ENCODE measurements at regions not wholly inside any gene's neighbourhood (a gene's known extent, or its start where the extent isn't known, plus 50 kb on each side); places are given as distances from the start of the nearest gene placed in this dataset.
A peak's percentile ranks its signal among the peaks of the same experiment; 100 is the strongest.

DNA sequence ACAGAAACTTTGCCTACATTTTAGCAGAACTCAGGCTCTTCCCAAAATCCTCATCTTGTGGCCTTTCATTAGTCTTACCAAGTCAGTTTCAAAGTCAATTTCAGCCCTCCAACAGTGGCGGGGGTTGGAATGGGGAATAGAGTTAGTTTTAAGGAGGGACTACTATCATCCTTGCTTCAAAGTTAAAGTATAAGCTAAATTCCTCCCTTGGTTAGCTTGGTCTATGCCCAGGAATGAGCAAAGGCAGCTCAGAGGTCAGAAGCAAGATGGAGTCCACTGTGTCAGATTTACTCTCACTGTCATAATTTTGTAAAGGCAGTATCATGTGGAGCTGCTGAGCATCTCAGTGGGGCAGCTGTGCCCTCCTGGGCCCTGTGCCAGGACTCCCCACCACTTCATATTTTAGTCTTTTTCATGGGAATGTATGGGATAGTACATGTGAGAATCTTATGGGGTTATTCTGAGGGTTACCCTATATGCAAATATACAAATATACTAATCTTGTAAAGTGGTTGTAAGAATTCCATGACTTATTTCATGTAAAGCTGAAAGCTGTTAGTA is 145.2 kb upstream of the MMADHC start:
- DNase-seq: peak in 1 of 2 donors; percentile 10
- Histone ChIP-seq H3K9me3 (ENCODE audit: control insufficient read depth, low read depth, low read length) (no peaks in the 10 kb centered on the region), H3K4me3 (ENCODE audit: low read length) (no peak overlapping the region), H3K27ac (ENCODE audit: low read length) (no peak overlapping the region), H3K4me1 (ENCODE audit: control insufficient read depth, insufficient read depth, low read length) (no peaks in the 10 kb centered on the region), H3K27me3 (ENCODE audit: control insufficient read depth, insufficient read depth, low read length) (no peaks in the 10 kb centered on the region), H3K36me3 (ENCODE audit: control insufficient read depth, insufficient read depth, low read length) (no peaks in the 10 kb centered on the region)
- WGBS (ENCODE audit: insufficient coverage, low lambda C conversion rate): no CpG with 5 or more reads among the region's 1 CpG

DNA sequence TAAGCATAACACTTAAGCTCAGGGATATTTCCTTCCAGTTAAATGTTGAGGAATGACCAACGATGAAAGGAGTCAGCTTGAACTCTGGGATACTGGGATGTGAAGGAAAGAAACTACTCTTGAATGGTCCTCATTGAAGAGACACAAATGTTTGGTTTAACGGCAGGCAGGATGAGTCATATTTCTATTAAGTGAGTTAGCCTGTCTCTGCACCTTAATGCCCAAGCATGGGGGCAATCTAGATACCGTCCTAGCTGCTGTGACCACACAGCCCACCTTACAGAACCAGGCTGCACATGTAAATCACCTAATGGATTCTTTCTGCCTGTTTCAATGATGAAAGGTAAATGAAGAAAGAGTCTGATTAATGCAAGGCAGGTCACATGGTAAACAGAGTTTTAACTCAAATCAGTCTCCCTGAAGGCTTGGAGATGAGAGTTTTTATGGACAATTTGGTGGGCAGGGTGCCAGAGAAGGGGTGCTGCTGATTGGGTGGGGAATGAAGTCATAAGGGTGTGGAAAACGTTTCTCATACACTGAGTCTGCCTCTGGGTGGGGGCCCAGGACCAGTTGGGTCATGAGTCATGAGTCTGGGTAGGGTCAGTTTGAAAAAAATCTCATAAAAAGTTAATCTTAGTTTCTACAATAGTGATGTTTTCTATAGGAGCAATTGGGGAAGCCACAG is 144.6 kb upstream of the MMADHC start:
- Histone ChIP-seq H3K27me3 (ENCODE audit: control insufficient read depth, insufficient read depth, low read length) (no peaks in the 10 kb centered on the region), H3K9me3 (ENCODE audit: control insufficient read depth, low read depth, low read length) (no peaks in the 10 kb centered on the region), H3K4me3 (ENCODE audit: low read length) (no peak overlapping the region), H3K27ac (ENCODE audit: low read length) (no peak overlapping the region), H3K36me3 (ENCODE audit: control insufficient read depth, insufficient read depth, low read length) (no peaks in the 10 kb centered on the region), H3K4me1 (ENCODE audit: control insufficient read depth, insufficient read depth, low read length) (no peaks in the 10 kb centered on the region)
- 100% methylated on average over 1 of the region's 4 CpGs for WGBS (ENCODE audit: insufficient coverage, low lambda C conversion rate)
- no peak for DNase-seq

DNA sequence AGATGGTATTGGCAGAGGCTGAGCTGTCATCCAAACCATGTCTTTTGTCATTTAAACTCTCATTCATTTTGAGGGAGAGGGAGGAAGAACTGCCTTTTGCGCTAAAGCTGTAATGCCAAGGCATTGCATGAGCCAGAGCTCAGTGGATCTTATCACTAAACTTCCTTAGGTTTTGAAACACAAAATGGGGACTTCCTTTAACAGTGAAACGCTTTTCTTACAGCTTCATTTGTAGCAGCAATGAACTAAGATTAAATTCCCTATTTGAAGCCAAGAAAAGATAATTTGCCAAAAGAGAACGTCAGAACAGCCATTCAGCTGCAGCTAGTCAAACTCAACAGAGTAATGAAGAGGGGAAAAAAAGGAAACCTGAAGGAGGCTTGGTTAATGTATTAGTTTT is 143.5 kb upstream of the MMADHC start:
- no peak for DNase-seq
- Histone ChIP-seq H3K4me1 (ENCODE audit: control insufficient read depth, insufficient read depth, low read length) (no peaks in the 10 kb centered on the region), H3K9me3 (ENCODE audit: control insufficient read depth, low read depth, low read length) (no peaks in the 10 kb centered on the region), H3K27ac (ENCODE audit: low read length) (no peak overlapping the region), H3K27me3 (ENCODE audit: control insufficient read depth, insufficient read depth, low read length) (no peaks in the 10 kb centered on the region), H3K4me3 (ENCODE audit: low read length) (no peak overlapping the region), H3K36me3 (ENCODE audit: control insufficient read depth, insufficient read depth, low read length) (no peaks in the 10 kb centered on the region)
- WGBS (ENCODE audit: insufficient coverage, low lambda C conversion rate): no CpG with 5 or more reads among the region's 3 CpGs

DNA sequence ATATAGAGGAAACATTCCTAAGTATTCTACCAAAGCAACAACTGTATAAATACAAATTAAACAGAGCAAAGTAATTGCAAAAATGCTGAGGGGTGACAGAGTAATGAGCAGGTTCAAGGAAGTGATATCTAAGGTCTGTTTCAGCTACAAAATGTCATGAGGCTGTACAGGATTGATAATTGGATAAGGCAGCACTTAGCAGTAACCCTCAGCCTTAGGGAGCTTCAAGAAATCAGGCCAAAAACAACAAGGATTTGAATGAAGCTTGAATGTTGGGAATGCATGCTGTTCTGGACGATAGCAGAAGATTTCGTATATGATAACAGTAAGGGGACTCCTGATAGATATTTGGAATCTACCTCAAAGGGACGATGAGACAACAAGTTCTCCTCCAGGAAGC is 142.0 kb upstream of the MMADHC start:
- H3K36me3 ChIP-seq (ENCODE audit: control insufficient read depth, insufficient read depth, low read length): no peaks in the 10 kb centered on the region
- no peak overlapping the region for H3K4me3 ChIP-seq (ENCODE audit: low read length)
- DNase-seq: no peak
- H3K27ac ChIP-seq (ENCODE audit: low read length): no peak overlapping the region
- no CpG with 5 or more reads among the region's 3 CpGs for WGBS (ENCODE audit: insufficient coverage, low lambda C conversion rate)
- no peaks in the 10 kb centered on the region for H3K9me3 ChIP-seq (ENCODE audit: control insufficient read depth, low read depth, low read length)
- no peaks in the 10 kb centered on the region for H3K4me1 ChIP-seq (ENCODE audit: control insufficient read depth, insufficient read depth, low read length)
- H3K27me3 ChIP-seq (ENCODE audit: control insufficient read depth, insufficient read depth, low read length): no peaks in the 10 kb centered on the region

DNA sequence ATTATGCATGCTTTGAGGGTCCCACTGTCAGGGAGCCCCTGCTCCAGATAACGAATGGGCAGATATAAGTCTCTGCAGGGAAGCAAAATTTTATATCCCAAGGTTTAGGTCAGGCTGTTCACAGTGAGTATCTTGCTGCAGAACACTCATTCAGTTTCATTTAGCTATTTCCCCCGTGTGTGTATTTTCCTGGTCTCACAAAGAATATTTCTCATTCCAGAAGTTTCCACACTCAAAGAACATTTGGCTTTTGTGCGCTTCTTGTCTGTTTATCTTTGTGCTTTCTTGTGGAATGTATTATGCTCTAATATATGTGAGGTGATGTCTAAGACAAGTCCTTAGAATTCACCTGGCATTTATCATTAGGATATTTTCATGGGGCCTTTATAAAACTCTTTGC is 140.4 kb upstream of the MMADHC start:
- Histone ChIP-seq H3K27me3 (ENCODE audit: control insufficient read depth, insufficient read depth, low read length) (no peaks in the 10 kb centered on the region), H3K27ac (ENCODE audit: low read length) (no peak overlapping the region), H3K36me3 (ENCODE audit: control insufficient read depth, insufficient read depth, low read length) (no peaks in the 10 kb centered on the region), H3K4me3 (ENCODE audit: low read length) (no peak overlapping the region), H3K9me3 (ENCODE audit: control insufficient read depth, low read depth, low read length) (no peaks in the 10 kb centered on the region), H3K4me1 (ENCODE audit: control insufficient read depth, insufficient read depth, low read length) (no peaks in the 10 kb centered on the region)
- DNase-seq: no peak
- WGBS (ENCODE audit: insufficient coverage, low lambda C conversion rate): 63% methylated on average over 1 of the region's 3 CpGs

DNA sequence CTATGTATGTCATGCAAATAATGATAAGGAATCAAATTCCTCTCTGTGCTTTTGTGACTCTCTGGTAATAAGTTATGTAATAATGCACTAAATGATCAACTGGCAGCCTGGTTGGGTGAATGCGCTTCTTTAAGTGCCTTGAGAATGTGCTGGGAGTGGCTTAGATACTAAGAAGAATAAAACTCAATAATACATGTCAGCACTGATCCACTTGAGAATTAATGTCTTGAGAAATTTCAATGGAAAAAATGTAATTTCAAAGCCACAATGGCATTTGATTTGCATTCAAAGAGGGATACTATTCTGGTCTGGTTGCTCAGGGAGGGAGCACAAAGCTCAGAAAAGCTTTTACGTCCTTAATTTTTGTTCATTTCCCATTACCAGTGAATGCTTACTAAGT is 137.7 kb upstream of the MMADHC start:
- Histone ChIP-seq H3K4me1 (ENCODE audit: control insufficient read depth, insufficient read depth, low read length) (no peaks in the 10 kb centered on the region), H3K27me3 (ENCODE audit: control insufficient read depth, insufficient read depth, low read length) (no peaks in the 10 kb centered on the region), H3K4me3 (ENCODE audit: low read length) (no peak overlapping the region), H3K36me3 (ENCODE audit: control insufficient read depth, insufficient read depth, low read length) (no peaks in the 10 kb centered on the region), H3K27ac (ENCODE audit: low read length) (no peak overlapping the region), H3K9me3 (ENCODE audit: control insufficient read depth, low read depth, low read length) (no peaks in the 10 kb centered on the region)
- no CpG with 5 or more reads among the region's 2 CpGs for WGBS (ENCODE audit: insufficient coverage, low lambda C conversion rate)
- no peak for DNase-seq

DNA sequence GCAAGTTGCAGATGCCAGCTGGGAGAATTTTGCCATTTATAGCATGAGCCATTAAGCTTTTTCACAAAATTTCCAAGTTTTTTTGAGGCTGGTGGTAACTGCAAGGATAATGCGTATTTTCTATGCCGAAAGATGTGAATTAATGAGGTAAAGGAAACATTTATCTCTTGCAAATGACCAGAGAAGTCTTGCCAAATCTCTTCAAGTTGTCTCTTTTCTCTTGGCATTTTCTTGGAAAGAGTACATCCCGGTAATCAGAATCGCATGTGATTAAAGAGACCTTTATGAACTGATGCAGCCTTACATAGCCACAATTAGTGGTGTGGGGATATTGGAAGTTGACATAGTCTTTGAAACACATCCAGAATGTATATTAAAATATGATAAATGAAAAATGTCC is 136.5 kb upstream of the MMADHC start:
- H3K27me3 ChIP-seq (ENCODE audit: control insufficient read depth, insufficient read depth, low read length): no peaks in the 10 kb centered on the region
- H3K9me3 ChIP-seq (ENCODE audit: control insufficient read depth, low read depth, low read length): no peaks in the 10 kb centered on the region
- H3K4me1 ChIP-seq (ENCODE audit: control insufficient read depth, insufficient read depth, low read length): no peaks in the 10 kb centered on the region
- 92% methylated on average over 2 of the region's 4 CpGs for WGBS (ENCODE audit: insufficient coverage, low lambda C conversion rate)
- H3K4me3 ChIP-seq (ENCODE audit: low read length): no peak overlapping the region
- DNase-seq: no peak
- H3K27ac ChIP-seq (ENCODE audit: low read length): no peak overlapping the region
- H3K36me3 ChIP-seq (ENCODE audit: control insufficient read depth, insufficient read depth, low read length): no peaks in the 10 kb centered on the region

DNA sequence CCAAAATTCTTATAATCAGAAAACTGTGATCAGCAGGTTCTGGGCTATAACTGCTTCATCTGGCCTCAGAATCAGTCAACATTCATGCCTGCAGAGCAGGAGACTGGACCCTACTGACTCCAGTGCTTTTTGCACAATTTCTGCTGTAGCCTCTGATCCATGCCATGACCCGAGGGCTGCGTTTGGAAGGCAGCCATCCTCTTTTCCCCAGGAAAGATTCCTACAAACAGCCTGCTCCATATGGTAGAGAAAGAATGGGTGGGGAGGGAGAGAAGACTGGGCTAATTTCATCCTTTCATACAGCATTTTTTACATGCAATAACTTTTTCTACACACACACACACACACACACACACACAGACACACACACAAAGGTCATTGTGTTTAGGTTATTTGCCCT is 133.0 kb upstream of the MMADHC start:
- Histone ChIP-seq H3K4me3 (ENCODE audit: low read length) (no peak overlapping the region), H3K9me3 (ENCODE audit: control insufficient read depth, low read depth, low read length) (no peaks in the 10 kb centered on the region), H3K4me1 (ENCODE audit: control insufficient read depth, insufficient read depth, low read length) (no peaks in the 10 kb centered on the region), H3K36me3 (ENCODE audit: control insufficient read depth, insufficient read depth, low read length) (no peaks in the 10 kb centered on the region), H3K27me3 (ENCODE audit: control insufficient read depth, insufficient read depth, low read length) (no peaks in the 10 kb centered on the region), H3K27ac (ENCODE audit: low read length) (no peak overlapping the region)
- WGBS (ENCODE audit: insufficient coverage, low lambda C conversion rate): no CpG with 5 or more reads among the region's 2 CpGs
- no peak for DNase-seq

DNA sequence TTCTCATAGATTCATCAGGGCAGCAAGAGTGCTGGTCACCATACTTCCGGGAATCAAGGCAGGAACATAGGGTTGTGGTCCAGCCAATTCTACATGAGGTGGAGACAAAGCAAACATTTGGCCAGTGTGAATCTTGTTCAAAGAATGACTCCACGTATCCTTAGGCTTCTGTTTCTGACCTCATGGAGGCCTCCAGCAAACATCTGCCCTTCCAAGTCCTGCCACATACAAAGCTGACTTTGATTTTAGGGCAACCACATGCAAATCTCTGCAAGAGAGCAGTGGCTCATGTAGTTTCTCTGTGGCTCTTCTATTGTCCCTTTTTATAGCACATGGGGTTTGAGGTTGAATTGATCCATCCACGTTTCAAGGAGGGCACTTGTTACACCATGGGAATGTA is 132.1 kb upstream of the MMADHC start:
- DNase-seq: no peak
- no CpG with 5 or more reads among the region's 3 CpGs for WGBS (ENCODE audit: insufficient coverage, low lambda C conversion rate)

DNA sequence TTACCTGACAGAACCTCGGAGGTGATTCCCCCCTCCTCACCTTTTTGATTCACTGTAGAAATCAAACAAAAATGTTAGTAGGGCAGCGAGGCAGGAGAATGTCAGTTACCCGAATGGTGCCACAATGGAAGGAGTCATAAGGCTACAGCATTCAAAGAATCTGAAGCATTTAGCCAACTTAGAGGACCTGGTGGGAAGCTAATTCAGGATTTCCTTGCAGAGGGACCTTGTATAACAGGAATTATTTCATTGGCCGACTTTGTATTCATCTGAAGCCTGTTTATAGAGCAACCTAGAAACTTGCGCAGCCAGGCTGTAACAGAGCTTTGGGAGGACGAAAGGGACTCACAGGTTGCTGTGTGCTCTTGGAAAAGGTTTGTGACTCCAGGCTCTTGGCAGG is 129.1 kb upstream of the MMADHC start:
- Histone ChIP-seq H3K36me3 (ENCODE audit: control insufficient read depth, insufficient read depth, low read length) (no peaks in the 10 kb centered on the region), H3K9me3 (ENCODE audit: control insufficient read depth, low read depth, low read length) (no peaks in the 10 kb centered on the region), H3K27me3 (ENCODE audit: control insufficient read depth, insufficient read depth, low read length) (no peaks in the 10 kb centered on the region), H3K4me1 (ENCODE audit: control insufficient read depth, insufficient read depth, low read length) (no peaks in the 10 kb centered on the region), H3K27ac (ENCODE audit: low read length) (no peak overlapping the region), H3K4me3 (ENCODE audit: low read length) (no peak overlapping the region)
- WGBS (ENCODE audit: insufficient coverage, low lambda C conversion rate): no CpG with 5 or more reads among the region's 6 CpGs
- no peak for DNase-seq

More for the DNA sequence above, 132.1 kb upstream of the MMADHC start:
- Histone ChIP-seq H3K36me3 (ENCODE audit: control insufficient read depth, insufficient read depth, low read length) (no peaks in the 10 kb centered on the region), H3K27ac (ENCODE audit: low read length) (no peak overlapping the region), H3K4me1 (ENCODE audit: control insufficient read depth, insufficient read depth, low read length) (no peaks in the 10 kb centered on the region), H3K4me3 (ENCODE audit: low read length) (no peak overlapping the region), H3K9me3 (ENCODE audit: control insufficient read depth, low read depth, low read length) (no peaks in the 10 kb centered on the region), H3K27me3 (ENCODE audit: control insufficient read depth, insufficient read depth, low read length) (no peaks in the 10 kb centered on the region)

DNA sequence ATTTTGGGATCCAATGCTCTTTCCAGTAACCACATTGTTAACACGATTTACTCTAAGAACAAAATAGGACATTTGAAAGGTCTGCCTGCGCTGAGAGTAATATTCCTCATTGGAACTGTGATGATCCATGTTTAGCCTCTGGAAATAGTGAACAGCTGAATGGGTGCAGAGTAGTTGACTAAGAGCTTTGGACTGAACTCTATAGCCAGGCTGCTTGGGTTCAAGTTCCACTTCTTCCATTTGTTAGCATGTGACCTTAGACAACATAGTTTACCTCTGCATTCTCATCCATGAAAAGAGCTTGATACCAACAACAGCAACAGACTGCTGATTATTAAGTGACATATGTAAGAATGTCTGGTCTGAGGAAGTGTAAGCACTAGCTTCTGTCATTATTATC is 128.3 kb upstream of the MMADHC start:
- no peak overlapping the region for H3K4me3 ChIP-seq (ENCODE audit: low read length)
- WGBS (ENCODE audit: insufficient coverage, low lambda C conversion rate): no CpG with 5 or more reads among the region's 2 CpGs
- H3K9me3 ChIP-seq (ENCODE audit: control insufficient read depth, low read depth, low read length): no peaks in the 10 kb centered on the region
- no peaks in the 10 kb centered on the region for H3K4me1 ChIP-seq (ENCODE audit: control insufficient read depth, insufficient read depth, low read length)
- no peaks in the 10 kb centered on the region for H3K36me3 ChIP-seq (ENCODE audit: control insufficient read depth, insufficient read depth, low read length)
- no peaks in the 10 kb centered on the region for H3K27me3 ChIP-seq (ENCODE audit: control insufficient read depth, insufficient read depth, low read length)
- H3K27ac ChIP-seq (ENCODE audit: low read length): no peak overlapping the region
- no peak for DNase-seq
